DND-41 (cell line): ENCODE measurements at regions not wholly inside any gene's neighbourhood (a gene's known extent, or its start where the extent isn't known, plus 50 kb on each side); places are given as distances from the start of the nearest gene placed in this dataset.
"Not testable (repeated sequence)": the region's sequence is repeated elsewhere in the genome, so short reads cannot be mapped to it uniquely, and the experiment has no call there.

Experiments used
- ATAC-seq: fragments of 200-7000 bp; cut with Tn5 transposase; 3 replicates; pipeline ENCODE4 v1.9.1; 2021; ENCODE audit warnings: low read depth; ENCODE audit not compliant: insufficient read depth
- DNase-seq: peaks from one replicate; pipeline ENCODE4 v3.0.0-alpha.2; 2020
- H2AFZ ChIP-seq: 2 replicates; pipeline ENCODE4 v1.6.0; 2012; ENCODE audit warnings: low read depth, low read length
- H3K27ac ChIP-seq: 2 replicates; pipeline ENCODE4 v1.5.1; 2012; ENCODE audit warnings: low read length, inconsistent platforms
- H3K27me3 ChIP-seq: fragments of 200-600 bp; sonication (generic); 2 replicates; pipeline ENCODE4 v1.6.0; 2012; ENCODE audit warnings: low read length, mild to moderate bottlenecking, inconsistent platforms; ENCODE audit not compliant: insufficient read depth, poor library complexity
- H3K36me3 ChIP-seq: 2 replicates; pipeline ENCODE4 v1.5.1; 2012; ENCODE audit warnings: low read length, inconsistent platforms; ENCODE audit not compliant: insufficient read depth
- H3K4me1 ChIP-seq: 2 replicates; pipeline ENCODE4 v1.5.1; 2012; ENCODE audit warnings: mild to moderate bottlenecking, low read length; ENCODE audit not compliant: insufficient read depth
- H3K4me2 ChIP-seq: 2 replicates; pipeline ENCODE4 v1.6.0; 2012; ENCODE audit warnings: mild to moderate bottlenecking, moderate library complexity, low read length, inconsistent platforms; ENCODE audit not compliant: insufficient read depth
- H3K4me3 ChIP-seq, 2 experiments: fragments of 200-600 bp in 1 of 2; shearing (Covaris generic) in 1 of 2; 2 replicates each; pipeline ENCODE4 v1.5.1; 2012 to 2016; ENCODE audit warnings: inconsistent platforms in 2 of 2, low read length in 2 of 2, mild to moderate bottlenecking in 2 of 2, low read depth in 1 of 2, moderate library complexity in 1 of 2
- H3K79me2 ChIP-seq: 2 replicates; pipeline ENCODE4 v1.6.0; 2012; ENCODE audit warnings: low read length, inconsistent platforms; ENCODE audit not compliant: insufficient read depth
- H3K9ac ChIP-seq: 2 replicates; pipeline ENCODE4 v1.6.0; 2012; ENCODE audit warnings: low read depth, mild to moderate bottlenecking, inconsistent platforms, low read length, moderate library complexity
- H3K9me3 ChIP-seq: 2 replicates; pipeline ENCODE4 v1.5.1; 2012; ENCODE audit warnings: low read length, moderate library complexity, mild to moderate bottlenecking, inconsistent platforms; ENCODE audit not compliant: insufficient read depth, severe bottlenecking
- H4K20me1 ChIP-seq: 2 replicates; pipeline ENCODE4 v1.6.0; 2012; ENCODE audit warnings: low read length; ENCODE audit not compliant: insufficient read depth
- EZH2 ChIP-seq: IDR thresholded peaks from 3 replicates; pipeline ENCODE4 v1.6.1; 2012; ENCODE audit warnings: borderline replicate concordance, low read depth, mild to moderate bottlenecking, moderate library complexity, low read length, inconsistent platforms; ENCODE audit not compliant: severe bottlenecking
- TF ChIP-seq, protein P1 (sequence below): IDR thresholded peaks from 2 replicates; pipeline ENCODE4 v1.5.1; 2012; ENCODE audit warnings: borderline replicate concordance, low read length, moderate library complexity, mild to moderate bottlenecking; ENCODE audit not compliant: poor library complexity, severe bottlenecking; ENCODE audit errors: extremely low read depth

DNA sequence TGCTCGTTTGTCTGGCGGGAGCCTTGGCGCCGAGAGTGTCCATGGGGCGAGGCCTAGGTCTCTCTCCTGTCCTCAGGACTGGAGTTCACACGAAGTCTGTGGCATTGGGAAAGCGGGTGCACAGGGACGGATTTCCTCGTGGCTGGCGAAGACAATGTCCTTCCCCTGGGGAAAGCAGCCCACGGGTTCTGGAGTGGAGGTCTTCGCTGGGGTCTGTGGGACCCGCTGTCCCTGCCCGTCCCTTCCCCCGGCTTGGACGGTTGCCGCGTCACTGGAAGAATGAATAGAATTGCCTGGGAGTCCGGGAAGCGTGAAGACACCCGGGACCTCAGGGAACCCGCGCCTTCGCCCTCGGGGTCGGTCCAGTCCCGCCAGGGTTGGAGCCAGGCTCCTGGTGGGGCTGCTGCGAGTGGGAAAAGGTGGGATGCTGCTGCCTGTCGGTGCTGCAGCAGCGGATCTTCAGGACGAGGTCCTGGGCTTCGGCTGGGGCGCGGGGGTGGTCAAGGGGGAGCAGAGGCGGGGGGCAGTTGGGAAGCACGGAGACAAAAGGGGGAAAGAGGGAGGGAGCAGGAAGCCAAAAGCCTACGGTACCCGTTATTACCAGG lies 441.8 kb upstream of the DEFB115 start:
- H3K4me1 ChIP-seq: no peaks in the 10 kb centered on the region
- no peak overlapping the region for H3K27ac ChIP-seq
- no peak for ATAC-seq
- H3K4me2 ChIP-seq: no peak overlapping the region
- H3K79me2 ChIP-seq: no peaks in the 10 kb centered on the region
- no peak for DNase-seq
- no peak overlapping the region for H3K4me3 ChIP-seq
- TF ChIP-seq, protein P1, sequence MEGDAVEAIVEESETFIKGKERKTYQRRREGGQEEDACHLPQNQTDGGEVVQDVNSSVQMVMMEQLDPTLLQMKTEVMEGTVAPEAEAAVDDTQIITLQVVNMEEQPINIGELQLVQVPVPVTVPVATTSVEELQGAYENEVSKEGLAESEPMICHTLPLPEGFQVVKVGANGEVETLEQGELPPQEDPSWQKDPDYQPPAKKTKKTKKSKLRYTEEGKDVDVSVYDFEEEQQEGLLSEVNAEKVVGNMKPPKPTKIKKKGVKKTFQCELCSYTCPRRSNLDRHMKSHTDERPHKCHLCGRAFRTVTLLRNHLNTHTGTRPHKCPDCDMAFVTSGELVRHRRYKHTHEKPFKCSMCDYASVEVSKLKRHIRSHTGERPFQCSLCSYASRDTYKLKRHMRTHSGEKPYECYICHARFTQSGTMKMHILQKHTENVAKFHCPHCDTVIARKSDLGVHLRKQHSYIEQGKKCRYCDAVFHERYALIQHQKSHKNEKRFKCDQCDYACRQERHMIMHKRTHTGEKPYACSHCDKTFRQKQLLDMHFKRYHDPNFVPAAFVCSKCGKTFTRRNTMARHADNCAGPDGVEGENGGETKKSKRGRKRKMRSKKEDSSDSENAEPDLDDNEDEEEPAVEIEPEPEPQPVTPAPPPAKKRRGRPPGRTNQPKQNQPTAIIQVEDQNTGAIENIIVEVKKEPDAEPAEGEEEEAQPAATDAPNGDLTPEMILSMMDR: no peak
- no peak for TF ChIP-seq EZH2
- no peak overlapping the region for H3K9ac ChIP-seq
- peaks cover 28% of the 10 kb centered on the region for H3K9me3 ChIP-seq
- H4K20me1 ChIP-seq: no peaks in the 10 kb centered on the region
- H3K36me3 ChIP-seq: no peaks in the 10 kb centered on the region
- no peaks in the 10 kb centered on the region for H3K27me3 ChIP-seq
- no peak overlapping the region for H2AFZ ChIP-seq

DNA sequence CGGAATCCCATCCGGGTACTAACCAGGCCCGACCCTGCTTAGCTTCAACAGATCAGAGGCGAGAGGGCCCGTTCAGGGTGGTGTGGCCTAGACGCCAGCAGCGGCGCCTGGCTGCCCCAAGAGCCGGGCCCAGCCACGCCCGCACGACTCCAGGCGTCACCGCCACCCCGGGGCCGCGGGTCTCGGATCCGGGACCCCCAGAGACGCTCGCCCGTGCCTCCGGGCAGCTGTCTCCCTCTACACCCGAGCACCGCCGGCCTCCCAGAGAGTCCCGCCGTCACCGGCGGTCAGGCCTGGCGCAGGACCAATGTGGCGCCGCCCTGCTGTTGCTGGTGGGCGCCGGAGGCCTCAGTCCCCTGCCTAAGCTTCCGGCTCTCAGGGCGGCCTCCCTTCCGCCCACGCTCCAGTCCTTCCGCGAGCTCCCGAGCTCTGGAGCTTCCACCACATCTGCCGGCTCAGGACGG lies 441.2 kb upstream of the DEFB115 start:
- Histone ChIP-seq H3K4me1 (no peaks in the 10 kb centered on the region), H3K9me3 (peaks cover 28% of the 10 kb centered on the region), H3K27me3 (no peaks in the 10 kb centered on the region), H3K4me3 (no peak overlapping the region), H3K36me3 (no peaks in the 10 kb centered on the region), H3K79me2 (no peaks in the 10 kb centered on the region), H3K9ac (no peak overlapping the region), H3K4me2 (no peak overlapping the region), H2AFZ (no peak overlapping the region), H3K27ac (no peak overlapping the region), H4K20me1 (no peaks in the 10 kb centered on the region)
- no peak for DNase-seq
- no peak for ATAC-seq
- TF ChIP-seq, protein P1: no peak
- no peak for TF ChIP-seq EZH2

DNA sequence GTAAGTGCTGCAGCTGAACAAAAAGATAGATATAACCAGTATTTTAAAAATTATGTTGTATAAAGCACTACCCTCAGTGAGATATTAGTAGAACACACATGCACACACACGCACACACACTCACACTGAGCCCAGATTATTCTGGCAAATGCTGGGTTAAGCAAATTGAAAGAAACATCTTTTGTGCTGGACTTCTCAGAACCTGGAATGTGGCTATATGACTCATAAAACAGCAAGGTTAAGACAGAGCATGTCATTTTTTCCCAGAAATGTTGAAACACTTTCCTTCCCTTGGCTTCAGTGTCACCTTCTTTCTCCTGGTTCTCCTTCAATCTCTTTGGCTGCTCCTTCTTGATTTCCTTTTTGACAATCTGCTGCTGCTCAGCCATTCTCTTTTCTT lies 435.8 kb upstream of the DEFB115 start:
- not testable (repeated sequence) for H4K20me1 ChIP-seq, ATAC-seq, H3K9ac ChIP-seq, H3K9me3 ChIP-seq, H3K4me3 ChIP-seq, H3K27me3 ChIP-seq, H3K36me3 ChIP-seq, H3K4me2 ChIP-seq, H3K27ac ChIP-seq, DNase-seq, H2AFZ ChIP-seq, H3K4me1 ChIP-seq, H3K79me2 ChIP-seq

DNA sequence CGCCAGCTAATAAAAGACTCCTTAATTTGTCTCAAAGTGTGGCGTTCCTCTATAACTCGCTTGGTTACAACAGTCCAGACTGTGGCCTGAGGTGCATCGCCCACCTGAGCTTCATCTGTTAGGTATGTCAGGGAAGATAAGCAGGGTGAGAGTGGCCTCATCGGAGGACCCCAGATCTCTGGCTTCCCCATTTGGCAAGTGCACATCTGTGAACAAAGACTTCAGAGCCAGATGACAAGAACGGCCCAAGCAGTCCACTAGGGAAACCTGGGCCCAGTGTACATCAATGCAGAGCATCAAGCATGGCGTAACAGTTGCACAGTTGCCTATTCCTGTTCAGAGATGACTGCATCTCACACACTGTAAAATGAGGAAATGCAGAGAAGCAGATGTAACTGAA lies 432.8 kb upstream of the DEFB115 start:
- not testable (repeated sequence) for H3K27ac ChIP-seq, H3K9ac ChIP-seq, H3K36me3 ChIP-seq, H4K20me1 ChIP-seq, DNase-seq, H3K4me3 ChIP-seq, H3K4me2 ChIP-seq, H3K4me1 ChIP-seq, H2AFZ ChIP-seq, ATAC-seq, H3K27me3 ChIP-seq, H3K79me2 ChIP-seq, H3K9me3 ChIP-seq

DNA sequence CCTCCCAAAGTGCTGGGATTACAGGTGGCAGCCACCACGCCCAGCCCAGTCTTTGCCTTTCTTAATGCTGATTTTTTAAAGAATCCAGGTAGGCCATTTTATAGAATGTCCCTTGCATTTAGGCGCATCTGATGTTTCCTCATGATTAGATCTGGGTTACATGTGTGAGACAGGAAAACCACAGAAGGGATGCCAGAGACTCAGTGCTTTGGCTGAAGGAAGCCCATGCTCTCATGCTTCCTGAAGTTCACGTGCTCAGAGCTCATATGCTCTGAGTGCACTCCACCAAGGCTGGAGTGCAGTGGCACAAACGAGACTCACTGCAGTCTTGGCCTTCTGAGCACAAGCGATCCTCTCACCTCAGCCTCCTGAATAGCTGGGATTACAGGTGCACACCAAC lies 411.5 kb upstream of the DEFB115 start:
- H3K36me3 ChIP-seq, H4K20me1 ChIP-seq, H3K4me3 ChIP-seq, H3K27me3 ChIP-seq, H2AFZ ChIP-seq, H3K4me2 ChIP-seq, H3K9me3 ChIP-seq, H3K79me2 ChIP-seq, H3K9ac ChIP-seq: not testable (repeated sequence)
- H3K4me1 ChIP-seq: peaks cover 16% of the 10 kb centered on the region
- ATAC-seq (peak; percentile 100), DNase-seq (peak; percentile 85)
- peak overlapping the region; percentile 58; the same call in 1 of the 2 replicates for H3K27ac ChIP-seq

DNA sequence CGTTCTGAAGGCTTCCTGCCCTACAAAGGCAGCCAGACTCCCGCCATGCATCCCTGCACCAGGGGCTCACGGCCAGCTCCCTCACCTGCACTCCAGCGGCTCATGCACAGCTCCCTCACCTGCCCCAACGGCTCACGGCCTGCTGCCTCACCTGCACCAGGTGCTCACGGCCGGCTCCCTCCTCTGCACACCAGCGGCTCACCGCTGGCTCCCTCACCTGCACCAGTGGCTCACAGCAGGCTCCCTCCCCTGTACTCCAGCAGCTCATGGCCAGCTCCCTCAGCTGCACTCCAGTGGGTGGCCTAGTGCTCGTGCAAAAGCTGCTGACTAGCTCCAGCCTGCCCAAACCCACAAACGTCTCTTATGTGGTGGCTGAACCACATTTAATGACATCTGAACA lies 389.2 kb upstream of the DEFB115 start:
- peak; percentile 78 for DNase-seq
- H3K9me3 ChIP-seq: not testable (repeated sequence)

DNA sequence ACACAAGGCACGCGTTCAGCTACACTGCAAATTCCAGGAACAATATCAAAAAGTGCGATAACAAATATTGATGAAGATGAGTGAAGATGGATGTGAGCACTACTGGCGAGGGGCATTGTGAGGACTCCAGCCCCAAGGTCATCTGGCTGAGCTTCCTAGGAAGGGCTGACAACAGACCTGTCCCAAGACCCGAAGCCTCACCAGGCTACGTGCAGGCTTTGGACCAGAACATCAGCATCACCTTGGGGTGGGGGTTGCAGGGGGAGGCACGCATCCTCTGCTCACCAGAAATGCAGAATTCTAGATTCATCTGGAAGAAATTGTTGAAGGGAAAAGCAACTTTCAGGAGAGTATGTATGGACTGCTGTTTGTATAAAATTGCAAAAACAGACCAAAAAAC lies 386.3 kb upstream of the DEFB115 start:
- not testable (repeated sequence) for H3K4me3 ChIP-seq, H2AFZ ChIP-seq, H3K27ac ChIP-seq, H3K27me3 ChIP-seq, H3K4me1 ChIP-seq, H3K79me2 ChIP-seq, ATAC-seq, DNase-seq, H4K20me1 ChIP-seq, H3K36me3 ChIP-seq, H3K4me2 ChIP-seq, H3K9ac ChIP-seq
- peaks cover 13% of the 10 kb centered on the region for H3K9me3 ChIP-seq

More for the DNA sequence above, 389.2 kb upstream of the DEFB115 start:
- H3K4me2 ChIP-seq, H3K4me3 ChIP-seq, H3K27me3 ChIP-seq, H3K9ac ChIP-seq, H3K79me2 ChIP-seq, H3K4me1 ChIP-seq, H4K20me1 ChIP-seq, H3K36me3 ChIP-seq, H2AFZ ChIP-seq: not testable (repeated sequence)
- peak overlapping the region; percentile 71; the same call in 1 of the 2 replicates for H3K27ac ChIP-seq
- peak; percentile 98 for ATAC-seq
